ENCODE measurements at regions not wholly inside any gene's neighbourhood (a gene's known extent, or its start where the extent isn't known, plus 50 kb on each side); places are given as distances from the start of the nearest gene placed in this dataset.

DNA sequence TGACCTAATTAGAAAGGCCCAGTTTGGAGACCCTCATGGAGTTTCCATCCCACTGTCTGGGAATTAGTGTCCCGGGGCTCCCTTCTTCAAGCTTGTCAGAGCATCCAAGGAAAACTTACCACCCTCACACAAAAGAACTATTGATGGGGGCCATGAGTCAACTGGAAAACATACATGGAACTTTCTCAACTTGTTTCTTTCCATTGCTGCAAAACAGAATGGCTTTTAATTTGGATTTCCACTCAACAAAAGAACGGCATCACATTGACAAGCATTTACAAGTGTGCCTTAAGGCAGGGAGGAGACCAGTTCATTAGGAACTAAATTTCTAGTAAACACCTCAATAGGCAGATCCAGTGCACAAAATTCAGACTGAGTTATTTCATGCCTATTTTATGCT is 289.1 kb upstream of the PREP start:
- TF ChIP-seq, protein P1, sequence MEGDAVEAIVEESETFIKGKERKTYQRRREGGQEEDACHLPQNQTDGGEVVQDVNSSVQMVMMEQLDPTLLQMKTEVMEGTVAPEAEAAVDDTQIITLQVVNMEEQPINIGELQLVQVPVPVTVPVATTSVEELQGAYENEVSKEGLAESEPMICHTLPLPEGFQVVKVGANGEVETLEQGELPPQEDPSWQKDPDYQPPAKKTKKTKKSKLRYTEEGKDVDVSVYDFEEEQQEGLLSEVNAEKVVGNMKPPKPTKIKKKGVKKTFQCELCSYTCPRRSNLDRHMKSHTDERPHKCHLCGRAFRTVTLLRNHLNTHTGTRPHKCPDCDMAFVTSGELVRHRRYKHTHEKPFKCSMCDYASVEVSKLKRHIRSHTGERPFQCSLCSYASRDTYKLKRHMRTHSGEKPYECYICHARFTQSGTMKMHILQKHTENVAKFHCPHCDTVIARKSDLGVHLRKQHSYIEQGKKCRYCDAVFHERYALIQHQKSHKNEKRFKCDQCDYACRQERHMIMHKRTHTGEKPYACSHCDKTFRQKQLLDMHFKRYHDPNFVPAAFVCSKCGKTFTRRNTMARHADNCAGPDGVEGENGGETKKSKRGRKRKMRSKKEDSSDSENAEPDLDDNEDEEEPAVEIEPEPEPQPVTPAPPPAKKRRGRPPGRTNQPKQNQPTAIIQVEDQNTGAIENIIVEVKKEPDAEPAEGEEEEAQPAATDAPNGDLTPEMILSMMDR (IDR thresholded peaks at IDR 0.05) = no peak
- TF ChIP-seq EZH2 (IDR thresholded peaks at IDR 0.05; ENCODE audit: borderline replicate concordance, insufficient read depth, low read depth, low read length, poor library complexity, severe bottlenecking) = no peak
